ENCODE measurements at regions not wholly inside any gene's neighbourhood (a gene's known extent, or its start where the extent isn't known, plus 50 kb on each side); places are given as distances from the start of the nearest gene placed in this dataset.

DNA sequence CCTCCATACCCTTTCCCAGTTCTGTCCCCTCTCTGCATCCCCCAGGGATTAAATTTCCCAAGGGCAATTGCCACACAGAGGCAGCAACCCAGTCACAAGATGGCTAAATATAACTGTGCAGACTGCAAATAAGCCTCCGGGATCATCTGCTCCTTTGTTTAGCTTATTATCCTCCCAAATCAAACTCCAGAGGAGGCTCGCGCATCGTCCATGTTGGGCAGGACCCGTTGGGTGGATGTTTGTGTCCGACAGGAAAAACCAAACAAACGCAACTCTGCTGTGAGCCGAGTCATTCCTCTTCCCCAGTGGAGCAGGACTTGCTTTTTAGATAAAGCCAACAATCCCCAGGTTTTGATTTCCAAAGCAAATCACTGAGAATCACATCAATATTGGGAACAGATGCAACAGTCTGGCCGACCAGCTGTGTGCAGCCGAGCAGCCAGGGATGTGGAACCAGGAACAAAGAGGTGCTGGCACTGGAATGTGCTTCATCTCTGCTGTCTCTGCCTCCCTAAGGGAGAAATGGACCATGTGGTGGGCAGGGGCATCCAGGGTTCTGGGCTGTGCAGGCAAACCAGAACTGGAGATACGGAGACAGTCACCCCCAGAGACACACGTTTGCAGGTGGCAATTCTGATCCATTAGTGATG, 89.8 kb downstream of the PTTG1 start:
- DNase-seq = no peak

Data from femur (tissue), 1 donor.